ENCODE measurements at regions not wholly inside any gene's neighbourhood (a gene's known extent, or its start where the extent isn't known, plus 50 kb on each side); places are given as distances from the start of the nearest gene placed in this dataset.
"Not testable (repeated sequence)": the region's sequence is repeated elsewhere in the genome, so short reads cannot be mapped to it uniquely, and the experiment has no call there.

GRCh38 chr14:59013672-59014298 is 174.7 kb upstream of the DAAM1 start:
- Histone ChIP-seq H3K36me3 (ENCODE audit: control insufficient read depth, insufficient read depth, low read length) (no peaks in the 10 kb centered on the region), H3K9me3 (ENCODE audit: control insufficient read depth, insufficient read depth, low read length) (no peaks in the 10 kb centered on the region), H3K27ac (ENCODE audit: low read depth, low read length) (no peak overlapping the region), H3K4me1 (ENCODE audit: control insufficient read depth, insufficient read depth, low read length) (0 out of 2 replicates have a peak, but pooled peaks cover 5% of the 10 kb centered on the region), H3K4me3 (ENCODE audit: low read depth, low read length) (no peak overlapping the region), H3K9ac (ENCODE audit: low read depth, low read length) (no peak overlapping the region), H3K27me3 (ENCODE audit: control insufficient read depth, insufficient read depth, low read length) (no peaks in the 10 kb centered on the region)

GRCh38 chr14:59015482-59015881 is 173.0 kb upstream of the DAAM1 start:
- no peaks in the 10 kb centered on the region for H3K36me3 ChIP-seq (ENCODE audit: control insufficient read depth, insufficient read depth, low read length)
- H3K4me1 ChIP-seq (ENCODE audit: control insufficient read depth, insufficient read depth, low read length), result 0 out of 2 replicates have a peak, but pooled peaks cover 5% of the 10 kb centered on the region
- H3K4me3 ChIP-seq (ENCODE audit: low read depth, low read length), result no peak overlapping the region
- no peaks in the 10 kb centered on the region for H3K9me3 ChIP-seq (ENCODE audit: control insufficient read depth, insufficient read depth, low read length)
- H3K27ac ChIP-seq (ENCODE audit: low read depth, low read length), result no peak overlapping the region
- no peaks in the 10 kb centered on the region for H3K27me3 ChIP-seq (ENCODE audit: control insufficient read depth, insufficient read depth, low read length)
- no peak overlapping the region for H3K9ac ChIP-seq (ENCODE audit: low read depth, low read length)

GRCh38 chr14:59017285-59017965 is 171.0 kb upstream of the DAAM1 start:
- no peaks in the 10 kb centered on the region for H3K9me3 ChIP-seq (ENCODE audit: control insufficient read depth, insufficient read depth, low read length)
- H3K27me3 ChIP-seq (ENCODE audit: control insufficient read depth, insufficient read depth, low read length), result no peaks in the 10 kb centered on the region
- no peak overlapping the region for H3K27ac ChIP-seq (ENCODE audit: low read depth, low read length)
- no peaks in the 10 kb centered on the region for H3K36me3 ChIP-seq (ENCODE audit: control insufficient read depth, insufficient read depth, low read length)
- H3K4me1 ChIP-seq (ENCODE audit: control insufficient read depth, insufficient read depth, low read length), result 0 out of 2 replicates have a peak, but pooled peaks cover 5% of the 10 kb centered on the region
- H3K4me3 ChIP-seq (ENCODE audit: low read depth, low read length), result no peak overlapping the region
- no peak overlapping the region for H3K9ac ChIP-seq (ENCODE audit: low read depth, low read length)

- Histone ChIP-seq H3K4me1 (ENCODE audit: control insufficient read depth, insufficient read depth, low read length) (0 out of 2 replicates have a peak, but pooled peaks cover 5% of the 10 kb centered on the region), H3K4me3 (ENCODE audit: low read depth, low read length) (no peak overlapping the region), H3K9me3 (ENCODE audit: control insufficient read depth, insufficient read depth, low read length) (no peaks in the 10 kb centered on the region), H3K27ac (ENCODE audit: low read depth, low read length) (no peak overlapping the region), H3K27me3 (ENCODE audit: control insufficient read depth, insufficient read depth, low read length) (no peaks in the 10 kb centered on the region), H3K9ac (ENCODE audit: low read depth, low read length) (no peak overlapping the region), H3K36me3 (ENCODE audit: control insufficient read depth, insufficient read depth, low read length) (no peaks in the 10 kb centered on the region)
Measured at GRCh38 chr14:59018460-59018859, 170.0 kb upstream of the DAAM1 start.

- no peaks in the 10 kb centered on the region for H3K36me3 ChIP-seq (ENCODE audit: control insufficient read depth, insufficient read depth, low read length)
- H3K4me3 ChIP-seq (ENCODE audit: low read depth, low read length), result no peak overlapping the region
- H3K27me3 ChIP-seq (ENCODE audit: control insufficient read depth, insufficient read depth, low read length), result no peaks in the 10 kb centered on the region
- H3K4me1 ChIP-seq (ENCODE audit: control insufficient read depth, insufficient read depth, low read length), result 0 out of 2 replicates have a peak, but pooled peaks cover 5% of the 10 kb centered on the region
- H3K9me3 ChIP-seq (ENCODE audit: control insufficient read depth, insufficient read depth, low read length), result no peaks in the 10 kb centered on the region
- H3K9ac ChIP-seq (ENCODE audit: low read depth, low read length), result no peak overlapping the region
- no peak overlapping the region for H3K27ac ChIP-seq (ENCODE audit: low read depth, low read length)
Measured at GRCh38 chr14:59018978-59019377, 169.5 kb upstream of the DAAM1 start.

- Histone ChIP-seq H3K27ac (ENCODE audit: low read depth, low read length) (no peak overlapping the region), H3K4me3 (ENCODE audit: low read depth, low read length) (no peak overlapping the region), H3K9me3 (ENCODE audit: control insufficient read depth, insufficient read depth, low read length) (no peaks in the 10 kb centered on the region), H3K9ac (ENCODE audit: low read depth, low read length) (no peak overlapping the region), H3K36me3 (ENCODE audit: control insufficient read depth, insufficient read depth, low read length) (no peaks in the 10 kb centered on the region), H3K4me1 (ENCODE audit: control insufficient read depth, insufficient read depth, low read length) (0 out of 2 replicates have a peak, but pooled peaks cover 5% of the 10 kb centered on the region), H3K27me3 (ENCODE audit: control insufficient read depth, insufficient read depth, low read length) (no peaks in the 10 kb centered on the region)
Measured at GRCh38 chr14:59020382-59020781, 168.1 kb upstream of the DAAM1 start.

- H3K9me3 ChIP-seq (ENCODE audit: control insufficient read depth, insufficient read depth, low read length), result no peaks in the 10 kb centered on the region
- 0 out of 2 replicates have a peak, but pooled peaks cover 5% of the 10 kb centered on the region for H3K4me1 ChIP-seq (ENCODE audit: control insufficient read depth, insufficient read depth, low read length)
- H3K27ac ChIP-seq (ENCODE audit: low read depth, low read length), result no peak overlapping the region
- H3K9ac ChIP-seq (ENCODE audit: low read depth, low read length), result no peak overlapping the region
- H3K27me3 ChIP-seq (ENCODE audit: control insufficient read depth, insufficient read depth, low read length), result no peaks in the 10 kb centered on the region
- no peaks in the 10 kb centered on the region for H3K36me3 ChIP-seq (ENCODE audit: control insufficient read depth, insufficient read depth, low read length)
- no peak overlapping the region for H3K4me3 ChIP-seq (ENCODE audit: low read depth, low read length)
Measured at GRCh38 chr14:59022144-59022543, 166.3 kb upstream of the DAAM1 start.

- Histone ChIP-seq H3K4me1 (ENCODE audit: control insufficient read depth, insufficient read depth, low read length) (peaks cover 15% of the 10 kb centered on the region), H3K9me3 (ENCODE audit: control insufficient read depth, insufficient read depth, low read length) (no peaks in the 10 kb centered on the region), H3K9ac (ENCODE audit: low read depth, low read length) (no peak overlapping the region), H3K27ac (ENCODE audit: low read depth, low read length) (no peak overlapping the region), H3K36me3 (ENCODE audit: control insufficient read depth, insufficient read depth, low read length) (no peaks in the 10 kb centered on the region), H3K27me3 (ENCODE audit: control insufficient read depth, insufficient read depth, low read length) (no peaks in the 10 kb centered on the region), H3K4me3 (ENCODE audit: low read depth, low read length) (no peak overlapping the region)
Measured at GRCh38 chr14:59026081-59026480, 162.4 kb upstream of the DAAM1 start.

- not testable (repeated sequence) for H3K27me3 ChIP-seq (ENCODE audit: control insufficient read depth, insufficient read depth, low read length)
Measured at GRCh38 chr14:59026640-59027039, 161.8 kb upstream of the DAAM1 start.

GRCh38 chr14:59028476-59029202 is 159.8 kb upstream of the DAAM1 start:
- H3K27me3 ChIP-seq (ENCODE audit: control insufficient read depth, insufficient read depth, low read length), result no peaks in the 10 kb centered on the region
- no peak overlapping the region for H3K9ac ChIP-seq (ENCODE audit: low read depth, low read length)
- peaks cover 15% of the 10 kb centered on the region for H3K4me1 ChIP-seq (ENCODE audit: control insufficient read depth, insufficient read depth, low read length)
- no peaks in the 10 kb centered on the region for H3K9me3 ChIP-seq (ENCODE audit: control insufficient read depth, insufficient read depth, low read length)
- no peak overlapping the region for H3K4me3 ChIP-seq (ENCODE audit: low read depth, low read length)
- no peak overlapping the region for H3K27ac ChIP-seq (ENCODE audit: low read depth, low read length)
- H3K36me3 ChIP-seq (ENCODE audit: control insufficient read depth, insufficient read depth, low read length), result no peaks in the 10 kb centered on the region

More at GRCh38 chr14:59026640-59027039, 161.8 kb upstream of the DAAM1 start:
- H3K36me3 ChIP-seq (ENCODE audit: control insufficient read depth, insufficient read depth, low read length); H3K27ac ChIP-seq (ENCODE audit: low read depth, low read length); H3K9ac ChIP-seq (ENCODE audit: low read depth, low read length); H3K9me3 ChIP-seq (ENCODE audit: control insufficient read depth, insufficient read depth, low read length); H3K4me3 ChIP-seq (ENCODE audit: low read depth, low read length): not testable (repeated sequence)
- H3K4me1 ChIP-seq (ENCODE audit: control insufficient read depth, insufficient read depth, low read length), result peaks cover 15% of the 10 kb centered on the region

- Histone ChIP-seq H3K4me3 (ENCODE audit: low read depth, low read length) (no peak overlapping the region), H3K9me3 (ENCODE audit: control insufficient read depth, insufficient read depth, low read length) (no peaks in the 10 kb centered on the region), H3K27me3 (ENCODE audit: control insufficient read depth, insufficient read depth, low read length) (no peaks in the 10 kb centered on the region), H3K36me3 (ENCODE audit: control insufficient read depth, insufficient read depth, low read length) (no peaks in the 10 kb centered on the region), H3K4me1 (ENCODE audit: control insufficient read depth, insufficient read depth, low read length) (peaks cover 15% of the 10 kb centered on the region), H3K27ac (ENCODE audit: low read depth, low read length) (no peak overlapping the region), H3K9ac (ENCODE audit: low read depth, low read length) (no peak overlapping the region)
Measured at GRCh38 chr14:59032826-59033225, 155.6 kb upstream of the DAAM1 start.

All from HUES48 (cell line).